Retina (tissue), 1 donor: ENCODE measurements at regions not wholly inside any gene's neighbourhood (a gene's known extent, or its start where the extent isn't known, plus 50 kb on each side); places are given as distances from the start of the nearest gene placed in this dataset.
A peak's percentile ranks its signal among the peaks of the same experiment; 100 is the strongest.

ENCODE experiments used
- DNase-seq: peaks from one replicate; pipeline ENCODE4 v3.0.0-alpha.2; 2016

DNA sequence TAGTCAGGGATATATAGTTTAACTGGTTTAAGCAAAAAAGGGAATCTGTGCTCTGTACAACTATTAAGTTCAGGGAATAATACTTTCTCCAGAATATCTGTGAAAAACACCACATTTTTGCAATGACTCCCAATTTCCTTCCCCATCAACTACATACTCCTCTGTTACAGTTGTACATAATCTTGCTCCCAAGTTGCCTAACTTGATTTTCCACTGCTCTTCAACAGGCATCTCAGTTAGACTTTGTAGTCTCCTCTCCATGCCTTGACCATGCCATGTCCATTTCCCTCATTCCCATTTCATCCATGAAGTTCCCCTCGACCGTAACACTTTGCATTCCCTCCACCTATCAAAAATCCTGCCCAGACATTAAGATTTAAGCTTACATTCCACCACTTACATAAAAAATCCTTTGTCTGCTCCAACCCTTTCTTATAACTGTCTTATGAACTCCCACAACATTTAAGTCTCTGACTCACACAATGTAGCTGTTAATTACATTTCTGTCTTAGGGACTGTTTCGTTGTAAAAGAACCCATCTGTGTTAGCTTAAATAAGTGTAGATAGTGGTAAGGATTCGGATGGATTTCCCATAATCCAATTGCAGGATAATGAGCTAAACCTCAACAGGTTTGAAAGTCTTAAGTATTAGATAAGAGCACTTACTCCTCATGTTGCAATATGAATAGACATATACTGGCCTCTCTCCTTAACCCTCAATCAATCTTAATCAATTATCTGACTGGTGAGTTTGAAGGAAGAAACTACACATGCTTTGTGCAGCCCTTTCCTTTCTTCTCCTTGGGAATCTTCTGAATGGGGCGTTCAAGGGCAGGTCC lies 156.5 kb downstream of the PAWR start:
- DNase-seq = no peak

DNA sequence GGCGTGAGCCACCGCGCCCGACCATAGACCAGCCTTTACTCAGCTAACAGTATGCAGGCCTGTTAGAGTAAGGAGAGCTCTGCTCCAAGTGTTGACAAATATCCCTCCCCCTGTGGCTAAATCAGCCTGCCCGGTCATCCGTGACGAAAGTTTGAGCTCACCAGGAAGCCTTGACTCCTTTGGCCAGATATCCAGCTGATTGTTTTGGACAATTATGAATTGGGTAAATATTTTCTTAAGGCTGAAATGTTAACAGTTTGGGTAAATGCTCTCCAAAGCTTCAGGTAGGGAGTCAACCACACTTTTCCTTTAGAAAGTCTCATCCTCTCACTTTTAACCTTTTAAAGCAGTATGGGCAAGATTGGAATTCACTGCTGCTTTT lies 157.9 kb downstream of the PAWR start:
- DNase-seq = no peak

DNA sequence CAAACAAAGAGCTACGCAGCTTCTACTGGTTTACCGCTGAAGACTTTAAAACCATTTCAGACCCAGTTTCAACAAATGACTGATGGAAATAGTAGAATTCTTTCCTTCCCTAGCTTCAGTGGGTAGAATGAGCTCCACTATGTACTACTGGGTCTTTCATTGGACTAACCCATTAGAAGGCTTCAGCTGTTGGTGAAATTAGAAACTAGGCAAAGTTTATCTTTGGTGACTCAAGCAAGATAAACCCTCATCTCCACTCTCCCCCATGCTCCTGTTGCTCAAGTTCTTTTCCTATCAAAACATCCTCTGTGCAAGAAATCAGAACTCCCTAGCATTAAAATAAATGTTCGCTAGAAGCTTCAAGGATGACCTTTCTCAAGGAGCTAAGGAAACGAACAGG lies 159.2 kb downstream of the PAWR start:
- DNase-seq = no peak

DNA sequence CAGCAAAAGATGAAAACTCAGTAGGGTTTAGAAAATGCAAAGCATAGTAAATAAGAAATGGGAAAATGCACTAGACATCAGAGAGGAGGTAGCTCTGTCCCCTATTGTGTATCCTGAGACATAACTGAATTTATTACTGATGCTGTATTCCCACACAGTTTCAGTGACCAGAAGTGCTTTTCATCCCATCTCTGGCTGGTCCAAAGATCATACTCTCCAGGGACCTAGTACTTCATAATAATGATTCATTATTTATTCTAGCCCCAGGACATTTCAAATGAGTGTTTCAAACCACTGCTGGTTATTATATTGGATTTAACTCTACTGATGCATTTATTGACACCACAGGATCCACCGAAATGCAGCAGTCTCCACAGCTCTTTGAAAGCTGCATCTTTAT lies 163.3 kb downstream of the PAWR start:
- DNase-seq = no peak

DNA sequence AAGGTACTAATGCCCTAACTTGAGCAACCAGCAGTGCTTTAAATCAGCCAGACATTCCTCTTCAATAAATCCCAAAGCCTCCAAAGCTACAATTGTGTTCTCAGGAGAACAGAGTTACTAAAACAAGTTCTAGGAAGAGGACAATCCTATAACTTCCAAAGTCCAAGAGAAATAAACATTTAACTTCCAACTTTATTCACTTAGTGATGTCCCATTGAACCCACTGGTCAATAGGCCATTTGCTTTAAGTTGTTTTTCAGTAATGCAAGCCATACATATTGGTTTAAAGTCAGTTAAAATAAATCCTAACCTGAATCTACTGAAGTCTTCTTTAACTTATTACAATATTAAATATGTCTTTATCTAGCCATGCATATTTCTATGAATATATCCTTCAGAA lies 165.4 kb downstream of the PAWR start:
- DNase-seq = no peak

DNA sequence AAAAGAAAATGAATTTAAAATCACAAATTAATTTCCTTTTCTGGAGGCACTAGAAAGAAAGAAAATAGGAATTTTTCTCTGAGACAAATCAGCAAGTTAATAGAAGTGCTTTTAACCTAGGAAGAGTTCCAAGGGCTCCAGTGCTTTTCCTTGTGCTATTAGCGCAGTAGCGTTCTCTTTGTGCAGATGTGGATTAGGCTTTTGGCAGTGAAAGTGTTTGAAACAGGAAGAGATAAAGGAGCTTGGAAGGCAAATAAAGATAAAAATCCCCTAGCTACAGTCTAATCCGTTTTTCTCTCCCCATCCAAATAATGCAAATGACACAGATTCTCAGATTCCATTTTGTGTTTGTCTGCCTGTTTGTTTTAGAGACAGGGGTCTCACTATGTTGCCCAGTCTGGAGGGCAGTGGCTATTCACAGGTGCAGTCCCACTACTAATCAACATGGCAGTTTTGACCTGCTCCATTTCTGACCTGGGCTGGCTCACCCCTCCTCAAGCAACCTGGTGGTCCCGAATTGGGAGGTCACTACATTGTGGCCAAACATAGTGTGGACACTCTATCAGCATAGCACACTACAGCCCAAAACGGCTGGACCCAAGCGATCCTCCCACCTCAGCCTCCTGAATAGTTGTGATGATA lies 166.1 kb downstream of the PAWR start:
- no peak for DNase-seq

DNA sequence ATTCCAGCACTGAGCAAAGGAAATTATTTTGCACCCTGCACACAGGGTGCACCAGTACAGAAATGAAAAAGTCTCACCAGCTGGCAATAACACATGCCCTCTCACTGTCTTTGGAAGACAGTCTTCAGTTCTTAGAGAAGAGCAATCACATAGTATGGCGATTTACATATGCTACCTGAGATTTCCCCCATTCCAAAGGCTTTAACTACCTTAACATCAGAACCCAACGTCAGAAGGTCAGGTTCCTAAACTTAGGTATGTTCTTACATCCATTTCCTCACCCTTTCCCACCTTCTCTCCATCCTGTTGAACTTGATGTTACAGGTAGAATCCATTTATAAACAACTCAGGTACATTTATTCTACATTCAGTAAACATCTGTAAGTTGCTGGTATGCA lies 167.8 kb downstream of the PAWR start:
- no peak for DNase-seq

DNA sequence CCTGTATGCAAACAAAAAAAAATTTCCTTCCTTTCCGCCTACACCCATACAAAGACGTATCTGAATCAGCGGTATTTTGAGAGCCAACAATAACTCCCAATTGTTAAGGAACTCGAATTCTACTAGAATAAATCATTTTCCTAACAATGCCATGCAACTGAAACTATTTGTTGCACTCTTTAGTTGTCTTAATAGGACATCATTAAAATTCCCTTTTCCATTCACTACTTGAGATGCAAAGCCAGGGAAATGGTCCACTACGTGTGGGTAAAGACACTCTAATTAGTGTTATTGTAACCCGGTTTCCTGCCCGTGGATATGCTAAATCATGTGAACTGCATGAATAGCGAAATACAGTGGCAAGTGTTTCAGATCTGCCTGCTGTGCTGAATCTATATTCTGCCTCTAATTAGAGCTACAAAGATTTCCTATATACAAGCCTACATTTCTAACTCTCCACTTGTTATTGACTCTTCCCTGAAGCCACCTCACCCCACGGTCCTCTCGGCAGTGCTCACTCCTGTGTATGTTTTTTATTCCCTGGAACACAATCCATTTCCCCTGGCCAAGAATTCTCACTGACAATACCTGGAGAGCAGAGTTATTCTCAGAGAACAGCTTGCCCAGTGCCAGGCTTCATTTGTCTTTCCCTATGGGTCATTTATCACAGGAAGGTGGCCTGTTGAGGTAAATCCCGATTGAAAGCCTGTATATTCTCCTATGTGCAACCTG lies 168.3 kb downstream of the PAWR start:
- peak; percentile 60 for DNase-seq

- no peak for DNase-seq
Observed at GRCh38 chr12:79521576-79521975, 169.2 kb downstream of the PAWR start.

GRCh38 chr12:79517363-79517762 lies 173.4 kb downstream of the PAWR start:
- no peak for DNase-seq

DNA sequence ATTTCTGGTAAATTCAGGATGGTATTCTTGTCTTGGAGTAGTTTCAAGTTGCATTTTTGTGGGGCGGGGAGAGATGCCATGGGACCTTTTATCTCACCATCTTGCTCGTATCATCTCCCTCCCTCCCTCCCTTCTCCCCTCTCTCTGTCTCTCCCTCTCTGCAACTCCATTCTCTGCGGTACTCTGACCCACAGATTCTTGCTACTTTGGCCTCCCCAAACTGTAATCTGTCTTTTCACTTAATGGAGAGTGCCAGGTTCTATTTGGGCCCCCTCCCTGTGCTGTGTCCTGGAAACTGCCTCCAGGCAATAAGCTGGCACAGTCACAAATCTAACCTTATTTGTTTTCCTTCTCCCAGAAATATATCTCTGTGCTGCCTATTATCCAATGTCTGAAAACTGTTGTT lies 175.2 kb downstream of the PAWR start:
- DNase-seq = no peak

- DNase-seq = no peak
Observed at GRCh38 chr12:79514730-79515529, 175.8 kb downstream of the PAWR start.

GRCh38 chr12:79512068-79512467 lies 178.7 kb downstream of the PAWR start:
- no peak for DNase-seq

DNA sequence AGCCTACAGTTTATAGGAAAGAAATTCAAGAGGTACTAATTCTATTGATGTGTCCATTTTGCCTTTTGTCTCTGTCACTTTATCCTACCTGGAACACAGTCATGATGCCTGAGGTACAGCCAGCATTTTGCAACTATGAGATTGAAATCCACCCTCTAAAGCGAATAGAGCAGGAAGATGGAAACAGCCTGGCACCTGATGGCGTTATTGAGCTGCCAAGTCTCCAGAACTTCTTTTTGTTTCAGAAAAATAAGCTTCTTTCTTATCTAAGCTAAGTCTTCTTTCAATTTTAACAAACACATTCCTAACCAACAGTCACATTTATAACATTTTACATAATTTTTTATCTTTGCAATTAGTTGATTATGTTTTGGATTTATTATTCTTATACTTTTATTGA lies 182.1 kb downstream of the PAWR start:
- no peak for DNase-seq
